Uterus (tissue), 3 donors: ENCODE measurements at regions not wholly inside any gene's neighbourhood (a gene's known extent, or its start where the extent isn't known, plus 50 kb on each side); places are given as distances from the start of the nearest gene placed in this dataset.

Source experiments
- DNase-seq, 2 donors: peaks; one replicate each; pipeline ENCODE4 v3.0.0-alpha.2; 2019 to 2020
- H3K27ac ChIP-seq, 2 donors: fragments of 200-600 bp; sonication (generic); 1 replicate in 1 of 2; 2 replicates in 1 of 2; pipeline ENCODE4 v1.5.1; 2016 to 2018
- H3K27me3 ChIP-seq, 2 donors: fragments of 200-600 bp; sonication (generic); one replicate each; pipeline ENCODE4 v1.5.1; 2018 to 2019; ENCODE audit warnings: control low read depth in 1 of 2
- H3K36me3 ChIP-seq, 2 donors: fragments of 200-600 bp; sonication (generic); one replicate each; pipeline ENCODE4 v1.5.1; 2019; ENCODE audit warnings: control low read depth in 1 of 2
- H3K4me1 ChIP-seq, 2 donors: fragments of 200-600 bp; sonication (generic); one replicate each; pipeline ENCODE4 v1.5.1; 2018 to 2019; ENCODE audit warnings: control low read depth in 1 of 2
- H3K4me3 ChIP-seq, 2 donors: fragments of 200-600 bp; sonication (generic); 1 replicate in 1 of 2; 2 replicates in 1 of 2; pipeline ENCODE4 v1.5.1; 2018 to 2019; ENCODE audit warnings: mild to moderate bottlenecking in 1 of 2
- H3K9me3 ChIP-seq, 2 donors: fragments of 200-600 bp; sonication (generic); one replicate each; pipeline ENCODE4 v1.5.1; 2019; ENCODE audit warnings: control low read depth in 1 of 2
- CTCF ChIP-seq, 4 experiments: fragments of 200-600 bp in 2 of 4; fragments of 450-650 bp in 2 of 4; sonication (generic) in 2 of 4; IDR thresholded peaks; one replicate each; pipeline ENCODE4 v1.5.1; 2016 to 2019; ENCODE audit warnings: antibody characterized with exemption in 4 of 4, mild to moderate bottlenecking in 2 of 4, moderate library complexity in 1 of 4
- POLR2A ChIP-seq, 2 donors: fragments of 450-650 bp; IDR thresholded peaks; one replicate each; pipeline ENCODE4 v1.6.1; 2016; ENCODE audit warnings: antibody characterized with exemption in 2 of 2, mild to moderate bottlenecking in 1 of 2, moderate library complexity in 1 of 2
- intact Hi-C: fragments of 100-400 bp; cut with DNase I; formaldehyde crosslinking; loops from one replicate; pipeline ENCODE4 v1.15.1; 2023; ENCODE audit warnings: low total_unique reads
- donor health status: DM: yes; HTN: yes; CAD: no.

- TF ChIP-seq CTCF (IDR thresholded peaks at IDR 0.05) = no peak
- TF ChIP-seq POLR2A (IDR thresholded peaks at IDR 0.05) = no peak
- H3K36me3 ChIP-seq = no peaks in the 10 kb centered on the region
- H3K9me3 ChIP-seq = no peaks in the 10 kb centered on the region
- DNase-seq = no peak
- H3K4me1 ChIP-seq = no peaks in the 10 kb centered on the region
- intact Hi-C loops = no loop called here
- H3K4me3 ChIP-seq = no peak overlapping the region
- H3K27me3 ChIP-seq = no peaks in the 10 kb centered on the region
- no peak overlapping the region for H3K27ac ChIP-seq
Observed at GRCh38 chr18:40670668-40671375, 1284.2 kb upstream of the PIK3C3 start.

GRCh38 chr18:40662898-40663437 lies 1292.1 kb upstream of the PIK3C3 start:
- no peak overlapping the region for H3K27ac ChIP-seq
- H3K27me3 ChIP-seq = no peaks in the 10 kb centered on the region
- no peaks in the 10 kb centered on the region for H3K9me3 ChIP-seq
- no peaks in the 10 kb centered on the region for H3K4me1 ChIP-seq
- no peak for DNase-seq
- no peaks in the 10 kb centered on the region for H3K36me3 ChIP-seq
- intact Hi-C loops = no loop called here
- TF ChIP-seq CTCF (IDR thresholded peaks at IDR 0.05) = no peak
- no peak for TF ChIP-seq POLR2A (IDR thresholded peaks at IDR 0.05)
- H3K4me3 ChIP-seq = no peak overlapping the region

GRCh38 chr18:40653682-40654081 lies 1301.4 kb upstream of the PIK3C3 start:
- H3K4me3 ChIP-seq = no peak overlapping the region
- TF ChIP-seq POLR2A (IDR thresholded peaks at IDR 0.05) (no peak), CTCF (IDR thresholded peaks at IDR 0.05) (no peak)

GRCh38 chr18:40652321-40652720 lies 1302.7 kb upstream of the PIK3C3 start:
- no peak overlapping the region for H3K27ac ChIP-seq
- intact Hi-C loops = no loop called here
- no peaks in the 10 kb centered on the region for H3K36me3 ChIP-seq
- no peaks in the 10 kb centered on the region for H3K9me3 ChIP-seq
- DNase-seq = no peak
- no peak for TF ChIP-seq POLR2A (IDR thresholded peaks at IDR 0.05)
- TF ChIP-seq CTCF (IDR thresholded peaks at IDR 0.05) = no peak
- H3K4me3 ChIP-seq = no peak overlapping the region
- H3K4me1 ChIP-seq = no peaks in the 10 kb centered on the region
- peaks cover 0 to 4% of the 10 kb centered on the region in 2 donors for H3K27me3 ChIP-seq

More at GRCh38 chr18:40653682-40654081, 1301.4 kb upstream of the PIK3C3 start:
- Histone ChIP-seq H3K27me3 (peaks cover 0 to 4% of the 10 kb centered on the region in 2 donors), H3K36me3 (no peaks in the 10 kb centered on the region), H3K27ac (no peak overlapping the region), H3K9me3 (no peaks in the 10 kb centered on the region), H3K4me1 (no peaks in the 10 kb centered on the region)
- intact Hi-C loops = no loop called here
- no peak for DNase-seq

GRCh38 chr18:40651163-40651562 lies 1303.9 kb upstream of the PIK3C3 start:
- H3K27ac ChIP-seq = no peak overlapping the region
- intact Hi-C loops = no loop called here
- TF ChIP-seq POLR2A (IDR thresholded peaks at IDR 0.05) (no peak), CTCF (IDR thresholded peaks at IDR 0.05) (no peak)
- H3K4me1 ChIP-seq = no peaks in the 10 kb centered on the region
- H3K36me3 ChIP-seq = no peaks in the 10 kb centered on the region
- no peak overlapping the region for H3K4me3 ChIP-seq
- H3K27me3 ChIP-seq = peaks cover 0 to 4% of the 10 kb centered on the region in 2 donors
- DNase-seq = no peak
- no peaks in the 10 kb centered on the region for H3K9me3 ChIP-seq
